GM21576 (cell line): ENCODE measurements at regions not wholly inside any gene's neighbourhood (a gene's known extent, or its start where the extent isn't known, plus 50 kb on each side); places are given as distances from the start of the nearest gene placed in this dataset.

Experiments used
- ATAC-seq: cut with Tn5 transposase; IDR thresholded peaks from one replicate; pipeline ENCODE4 v1.9.1; 2021; ENCODE audit warnings: mild to moderate bottlenecking, moderate library complexity; ENCODE audit not compliant: unreplicated experiment

GRCh38 chr9:82604947-82605656 is 457.8 kb downstream of the RASEF start:
- no peak for ATAC-seq

GRCh38 chr9:82605657-82606031 is 457.3 kb downstream of the RASEF start:
- ATAC-seq, result no peak

GRCh38 chr9:82606071-82606470 is 456.9 kb downstream of the RASEF start:
- ATAC-seq, result no peak

GRCh38 chr9:82606492-82607382 is 456.2 kb downstream of the RASEF start:
- ATAC-seq, result no peak

- ATAC-seq, result no peak
Measured at GRCh38 chr9:82608487-82608886, 454.5 kb downstream of the RASEF start.

- no peak for ATAC-seq
Measured at GRCh38 chr9:82612942-82613341, 450.0 kb downstream of the RASEF start.

GRCh38 chr9:82613498-82613897 is 449.4 kb downstream of the RASEF start:
- ATAC-seq, result no peak

GRCh38 chr9:82616545-82616944 is 446.4 kb downstream of the RASEF start:
- no peak for ATAC-seq

DNA sequence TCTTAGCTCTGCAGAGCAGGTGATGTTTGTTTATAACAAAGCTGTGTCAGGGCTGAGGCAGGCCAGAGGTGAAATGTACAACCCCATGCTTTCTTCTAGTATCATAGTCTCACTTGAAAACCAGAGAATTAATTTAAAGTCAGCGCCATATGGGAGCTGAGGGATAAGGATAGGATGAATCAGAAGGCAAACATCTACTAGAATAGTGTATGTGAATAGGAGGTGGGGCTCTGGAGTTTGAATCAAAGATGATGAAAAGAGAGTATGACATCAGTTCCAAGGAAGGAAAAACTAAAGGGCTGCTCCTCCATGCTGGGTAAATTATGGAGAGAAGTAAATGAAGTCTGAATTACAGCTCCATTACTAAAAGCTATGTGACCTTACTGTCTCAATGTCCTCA is 441.5 kb downstream of the RASEF start:
- no peak for ATAC-seq

- ATAC-seq, result no peak
Measured at GRCh38 chr9:82637368-82637767, 425.6 kb downstream of the RASEF start.

GRCh38 chr9:82645600-82645999 is 417.3 kb downstream of the RASEF start:
- ATAC-seq, result no peak

GRCh38 chr9:82650368-82650767 is 412.6 kb downstream of the RASEF start:
- no peak for ATAC-seq

- ATAC-seq, result no peak
Measured at GRCh38 chr9:82651474-82651873, 411.5 kb downstream of the RASEF start.

- no peak for ATAC-seq
Measured at GRCh38 chr9:82665324-82665723, 397.6 kb downstream of the RASEF start.

- ATAC-seq, result no peak
Measured at GRCh38 chr9:82668689-82669199, 394.2 kb downstream of the RASEF start.

GRCh38 chr9:82670000-82670399 is 392.9 kb downstream of the RASEF start:
- no peak for ATAC-seq

DNA sequence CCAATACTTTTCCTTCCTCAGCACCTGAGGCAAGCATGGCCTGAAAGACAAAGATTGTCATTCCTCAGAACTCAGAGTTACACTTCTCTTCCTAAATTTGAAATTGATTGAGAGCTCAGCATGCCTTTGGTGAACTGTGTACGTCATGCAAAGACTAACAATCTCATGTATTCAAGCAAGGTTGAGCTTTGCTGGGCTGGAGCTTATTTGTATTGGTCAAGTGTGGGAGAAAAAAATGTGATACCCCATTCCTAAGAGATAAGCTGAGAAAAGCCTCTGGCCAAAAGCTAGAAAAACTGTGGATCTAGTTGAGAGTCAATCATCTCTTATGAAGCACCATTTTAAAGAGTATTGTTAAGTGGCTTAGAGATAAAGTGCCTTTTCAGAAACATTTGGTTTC is 392.2 kb downstream of the RASEF start:
- no peak for ATAC-seq

DNA sequence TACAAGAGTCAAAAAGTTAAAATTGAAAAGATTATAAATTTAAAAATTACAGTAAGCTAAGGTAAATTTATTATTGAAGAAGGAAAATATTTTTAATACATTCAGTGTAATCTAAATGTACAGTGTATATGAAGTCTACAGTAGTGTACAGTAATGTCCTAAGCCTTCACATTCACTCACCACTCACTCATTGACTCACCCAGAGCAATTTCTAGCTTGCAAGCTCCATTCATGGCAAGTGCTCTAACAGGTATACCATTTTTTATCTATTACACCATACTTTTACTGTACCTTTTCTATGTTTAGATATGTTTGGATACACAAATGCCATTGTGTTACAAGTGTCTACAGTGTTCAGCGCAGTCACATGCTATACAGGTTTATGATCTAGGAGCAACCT is 389.7 kb downstream of the RASEF start:
- ATAC-seq, result no peak

DNA sequence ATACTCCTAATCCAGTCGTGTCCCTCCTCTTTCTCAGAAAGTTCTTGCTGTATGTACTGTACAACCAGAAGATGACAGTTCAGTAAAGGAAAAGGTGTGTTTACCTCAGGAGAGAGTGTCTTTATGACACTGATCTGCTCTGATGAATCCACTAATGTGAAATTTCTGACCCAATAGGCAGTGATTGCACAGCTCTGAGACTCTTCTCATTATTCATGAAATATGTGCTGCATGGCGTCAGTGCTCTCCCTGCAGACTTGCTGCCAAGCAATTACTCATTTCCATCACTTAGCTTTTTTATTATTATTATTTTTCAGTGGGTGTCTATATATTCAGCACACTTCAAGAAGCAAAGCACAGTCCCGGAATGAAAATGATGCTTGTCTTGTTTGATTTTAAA is 389.0 kb downstream of the RASEF start:
- no peak for ATAC-seq

- no peak for ATAC-seq
Measured at GRCh38 chr9:82675102-82675501, 387.8 kb downstream of the RASEF start.

DNA sequence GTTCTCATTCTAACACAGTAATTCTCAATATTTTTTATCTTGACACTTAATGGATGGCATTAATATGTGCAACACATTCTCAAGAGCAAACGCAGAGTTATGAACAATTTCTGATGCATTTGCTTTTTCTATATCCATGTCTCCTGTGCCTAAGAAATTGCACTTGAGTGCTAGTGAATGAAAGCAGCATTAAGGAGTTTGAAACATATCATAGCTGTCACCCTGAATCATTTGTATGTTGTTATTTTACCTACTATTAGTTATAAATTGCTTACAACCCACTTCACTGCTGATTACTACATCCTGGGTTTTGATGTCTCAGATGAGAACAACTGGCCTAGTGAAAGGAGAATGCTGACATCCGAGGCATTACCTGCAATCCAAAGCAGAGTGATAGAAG is 387.3 kb downstream of the RASEF start:
- ATAC-seq, result no peak

GRCh38 chr9:82677086-82677485 is 385.9 kb downstream of the RASEF start:
- no peak for ATAC-seq
